ENCODE measurements at regions not wholly inside any gene's neighbourhood (a gene's known extent, or its start where the extent isn't known, plus 50 kb on each side); places are given as distances from the start of the nearest gene placed in this dataset.
"Not testable (repeated sequence)": the region's sequence is repeated elsewhere in the genome, so short reads cannot be mapped to it uniquely, and the experiment has no call there.

- no peaks in the 10 kb centered on the region for H3K9me3 ChIP-seq
- no peaks in the 10 kb centered on the region for H3K36me3 ChIP-seq (ENCODE audit: low read depth)
- intact Hi-C loops (cut with DNase I, micrococcal nuclease): loop anchor here (5.0 kb wide), 1 partner anchor 835 kb away; no protein-coding TSS in a partner anchor
- DNase-seq (no peak), ATAC-seq (no peak)
- no peak for TF ChIP-seq CTCF (IDR thresholded peaks at IDR 0.05)
- no peaks in the 10 kb centered on the region for H3K4me1 ChIP-seq (ENCODE audit: low read depth)
- H3K4me3 ChIP-seq: no peak overlapping the region
Measured at GRCh38 chr9:86486891-86487837, 133.0 kb upstream of the TUT7 start.

GRCh38 chr9:86485359-86485758, 131.1 kb upstream of the TUT7 start:
- intact Hi-C loops (cut with DNase I, micrococcal nuclease): loop anchor here (5.0 kb wide), 1 partner anchor 837 kb away; no protein-coding TSS in a partner anchor

GRCh38 chr9:86483496-86483895, 129.3 kb upstream of the TUT7 start:
- intact Hi-C loops (cut with DNase I, micrococcal nuclease): no loop called here
- H3K4me1 ChIP-seq (ENCODE audit: low read depth): no peaks in the 10 kb centered on the region
- no peaks in the 10 kb centered on the region for H3K36me3 ChIP-seq (ENCODE audit: low read depth)
- no peak for TF ChIP-seq CTCF (IDR thresholded peaks at IDR 0.05)
- no peak overlapping the region for H3K4me3 ChIP-seq
- no peaks in the 10 kb centered on the region for H3K9me3 ChIP-seq
- DNase-seq: no peak
- ATAC-seq: no peak

More at GRCh38 chr9:86485359-86485758, 131.1 kb upstream of the TUT7 start:
- H3K4me3 ChIP-seq: no peak overlapping the region
- no peaks in the 10 kb centered on the region for H3K4me1 ChIP-seq (ENCODE audit: low read depth)
- no peak for DNase-seq
- no peak for TF ChIP-seq CTCF (IDR thresholded peaks at IDR 0.05)
- H3K9me3 ChIP-seq: no peaks in the 10 kb centered on the region
- no peak for ATAC-seq
- no peaks in the 10 kb centered on the region for H3K36me3 ChIP-seq (ENCODE audit: low read depth)

GRCh38 chr9:86481466-86481865, 127.3 kb upstream of the TUT7 start:
- Histone ChIP-seq H3K9me3 (no peaks in the 10 kb centered on the region), H3K36me3 (ENCODE audit: low read depth) (no peaks in the 10 kb centered on the region), H3K4me3 (no peak overlapping the region), H3K4me1 (ENCODE audit: low read depth) (no peaks in the 10 kb centered on the region)
- no peak for ATAC-seq
- no peak for TF ChIP-seq CTCF (IDR thresholded peaks at IDR 0.05)
- DNase-seq: no peak
- intact Hi-C loops (cut with DNase I, micrococcal nuclease): no loop called here

- DNase-seq; H3K4me3 ChIP-seq; intact Hi-C loops (cut with DNase I, micrococcal nuclease); H3K9me3 ChIP-seq; H3K4me1 ChIP-seq (ENCODE audit: low read depth); ATAC-seq; H3K36me3 ChIP-seq (ENCODE audit: low read depth): not testable (repeated sequence)
Measured at GRCh38 chr9:86475255-86475654, 121.0 kb upstream of the TUT7 start.

- intact Hi-C loops (cut with DNase I, micrococcal nuclease): no loop called here
- no peak for TF ChIP-seq CTCF (IDR thresholded peaks at IDR 0.05)
- H3K9me3 ChIP-seq: no peaks in the 10 kb centered on the region
- H3K36me3 ChIP-seq (ENCODE audit: low read depth): no peaks in the 10 kb centered on the region
- H3K4me3 ChIP-seq: no peak overlapping the region
- ATAC-seq (no peak), DNase-seq (no peak)
- H3K4me1 ChIP-seq (ENCODE audit: low read depth): no peaks in the 10 kb centered on the region
Measured at GRCh38 chr9:86471171-86471815, 117.1 kb upstream of the TUT7 start.
